HFF-Myc (cell line): ENCODE measurements at regions not wholly inside any gene's neighbourhood (a gene's known extent, or its start where the extent isn't known, plus 50 kb on each side); places are given as distances from the start of the nearest gene placed in this dataset.

ENCODE experiments used
- DNase-seq: peaks from one replicate; pipeline ENCODE4 v3.0.0-alpha.2; 2011; ENCODE audit warnings: low read depth; ENCODE audit errors: extremely low read depth
- H3K4me3 ChIP-seq: replicated peaks from 2 replicates; pipeline ENCODE4 v1.5.1; 2011; ENCODE audit warnings: low read depth, mild to moderate bottlenecking, control low read depth, low read length
- CTCF ChIP-seq: IDR thresholded peaks from 2 replicates; pipeline ENCODE4 v1.5.1; 2012; ENCODE audit warnings: mild to moderate bottlenecking, low read depth, low read length, control low read depth; ENCODE audit errors: missing control alignments

- DNase-seq, result no peak
- H3K4me3 ChIP-seq, result no peak overlapping the region
- no peak for TF ChIP-seq CTCF
Observed at GRCh38 chr11:42957831-42958230, 354.0 kb upstream of the API5 start.

- no peak for TF ChIP-seq CTCF
- H3K4me3 ChIP-seq, result no peak overlapping the region
- DNase-seq, result no peak
Observed at GRCh38 chr11:42958635-42959034, 353.2 kb upstream of the API5 start.

- DNase-seq, result no peak
- TF ChIP-seq CTCF, result no peak
- H3K4me3 ChIP-seq, result no peak overlapping the region
Observed at GRCh38 chr11:42960521-42961088, 351.2 kb upstream of the API5 start.

- H3K4me3 ChIP-seq, result no peak overlapping the region
- no peak for DNase-seq
- no peak for TF ChIP-seq CTCF
Observed at GRCh38 chr11:42967653-42968052, 344.1 kb upstream of the API5 start.

- no peak for DNase-seq
- TF ChIP-seq CTCF, result no peak
- no peak overlapping the region for H3K4me3 ChIP-seq
Observed at GRCh38 chr11:42972741-42973140, 339.1 kb upstream of the API5 start.

GRCh38 chr11:42974510-42975179, 337.2 kb upstream of the API5 start:
- TF ChIP-seq CTCF, result no peak
- H3K4me3 ChIP-seq, result no peak overlapping the region
- no peak for DNase-seq

GRCh38 chr11:42975180-42975529, 336.6 kb upstream of the API5 start:
- DNase-seq, result no peak
- no peak overlapping the region for H3K4me3 ChIP-seq
- TF ChIP-seq CTCF, result no peak
